Small intestine (tissue), 7 donors: ENCODE measurements at regions not wholly inside any gene's neighbourhood (a gene's known extent, or its start where the extent isn't known, plus 50 kb on each side); places are given as distances from the start of the nearest gene placed in this dataset.

ENCODE experiments used
- DNase-seq, 2 donors: peaks; one replicate each; pipeline versions ENCODE4 v3.0.0 to v3.0.0-alpha.2; 2013
- FAIRE-seq: peaks from 2 replicates; lab custom pipeline; 2012; peaks lifted over from hg19 to GRCh38; lab: Jason Lieb, UNC
- H3K27ac ChIP-seq, 3 donors: one replicate each; pipeline ENCODE4 v1.5.1; 2013; ENCODE audit warnings: low read length in 2 of 3, mild to moderate bottlenecking in 2 of 3, control low read depth in 1 of 3, inconsistent platforms in 1 of 3, low read depth in 1 of 3, moderate library complexity in 1 of 3
- H3K27me3 ChIP-seq, 3 donors: one replicate each; pipeline ENCODE4 v1.6.1; 2013; ENCODE audit warnings: low read length in 3 of 3, inconsistent platforms in 1 of 3; ENCODE audit not compliant: control insufficient read depth in 3 of 3, insufficient read depth in 3 of 3
- H3K36me3 ChIP-seq, 3 donors: one replicate each; pipeline ENCODE4 v1.6.1; 2013; ENCODE audit warnings: low read length in 3 of 3, inconsistent platforms in 1 of 3, low read depth in 1 of 3, mild to moderate bottlenecking in 1 of 3, moderate library complexity in 1 of 3; ENCODE audit not compliant: control insufficient read depth in 3 of 3, insufficient read depth in 2 of 3
- H3K4me1 ChIP-seq, 3 donors: one replicate each; pipeline ENCODE4 v1.6.1; 2013; ENCODE audit warnings: low read length in 2 of 3, inconsistent platforms in 1 of 3, low read depth in 1 of 3, mild to moderate bottlenecking in 1 of 3, moderate library complexity in 1 of 3; ENCODE audit not compliant: control insufficient read depth in 3 of 3, insufficient read depth in 2 of 3
- H3K4me3 ChIP-seq, 3 donors: one replicate each; pipeline ENCODE4 v1.5.1; 2013; ENCODE audit warnings: low read length in 3 of 3, control low read depth in 1 of 3, inconsistent platforms in 1 of 3, low read depth in 1 of 3, mild to moderate bottlenecking in 1 of 3, moderate library complexity in 1 of 3
- H3K9me3 ChIP-seq, 2 donors: one replicate each; pipeline ENCODE4 v1.6.1; 2013; ENCODE audit warnings: low read depth in 1 of 2, low read length in 1 of 2; ENCODE audit not compliant: control insufficient read depth in 2 of 2, insufficient read depth in 1 of 2
- WGBS, 3 donors: extraction: QIAGEN DNeasy Blood & Tissue Kit; methylation state at CpG; one replicate each; pipeline ENCODE4 v1.1.7; 2013; 5-methylcytosine and 5-hydroxymethylcytosine counted together
- donor health status: healthy with polysubstance abuse.
- donor health status: control.
- donor health status: control.
- donor health status: Bipolar disorder and iron deficiency.
- donor health status: healthy.

DNA sequence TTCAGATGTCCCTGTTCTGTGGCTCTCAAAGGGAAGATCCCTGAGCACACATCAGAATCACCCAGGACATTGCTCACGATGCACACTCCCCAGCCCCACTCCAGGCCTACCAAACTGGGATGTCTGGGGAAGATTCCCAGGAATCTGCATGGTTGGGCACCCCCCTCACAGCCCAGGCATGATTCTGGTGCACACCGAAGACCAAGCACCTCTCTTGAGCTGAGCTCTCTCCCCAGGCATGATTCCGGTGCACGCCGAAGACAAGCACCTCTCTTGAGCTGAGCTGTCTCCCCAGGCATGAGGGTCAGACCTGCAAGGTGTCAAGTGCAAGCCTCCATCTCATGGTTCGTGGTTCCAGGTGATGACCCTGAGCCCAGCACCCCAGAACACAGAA, 112.2 kb upstream of the MEF2A start:
- Histone ChIP-seq H3K4me1 (peaks cover 0 to 12% (median 0%) of the 10 kb centered on the region in 3 donors), H3K9me3 (no peaks in the 10 kb centered on the region), H3K36me3 (no peaks in the 10 kb centered on the region), H3K27ac (peak overlapping the region in 1 of 3 donors; percentile 74), H3K4me3 (no peak overlapping the region), H3K27me3 (no peaks in the 10 kb centered on the region)
- WGBS, 3 donors: 91 to 97% (median 94%) methylated on average over 6 of the region's 6 CpGs
- FAIRE-seq (no peak), DNase-seq (no peak)

DNA sequence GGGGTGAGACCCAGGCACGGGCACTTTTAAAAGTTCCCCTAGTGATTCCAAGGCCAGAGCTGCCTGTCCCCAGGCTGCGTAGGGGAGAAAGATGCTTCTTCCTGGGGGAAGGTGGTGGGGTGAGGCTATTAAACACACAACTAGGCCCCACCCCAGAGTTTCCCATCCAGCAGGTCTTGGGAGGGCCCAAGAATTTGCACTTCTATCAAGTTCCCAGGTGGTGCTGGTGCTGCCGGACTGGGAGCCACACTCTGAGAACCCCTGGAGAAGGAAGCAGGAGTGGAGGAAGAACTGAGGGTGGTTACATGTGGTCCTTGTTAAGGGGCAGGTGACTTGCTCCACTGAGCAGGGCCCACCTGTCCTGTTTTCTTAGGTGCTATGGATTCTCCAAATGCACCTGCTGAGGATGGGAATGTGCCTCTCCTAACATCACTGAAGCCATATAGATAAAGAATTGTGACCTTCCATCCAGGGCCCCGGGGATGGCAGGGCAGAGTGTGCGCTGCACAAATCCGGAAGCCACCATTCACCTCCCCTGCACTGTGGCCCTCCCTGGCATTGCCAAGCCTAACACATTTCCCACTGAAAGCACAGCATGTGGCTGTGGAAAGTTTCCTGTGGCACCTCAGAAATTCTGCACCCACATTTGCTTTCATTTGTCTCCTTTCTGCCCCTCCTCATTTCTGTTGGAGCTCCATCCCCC, 111.5 kb upstream of the MEF2A start:
- DNase-seq (no peak), FAIRE-seq (no peak)
- H3K9me3 ChIP-seq: no peaks in the 10 kb centered on the region
- H3K4me1 ChIP-seq: peaks cover 0 to 12% (median 0%) of the 10 kb centered on the region in 3 donors
- no peaks in the 10 kb centered on the region for H3K27me3 ChIP-seq
- H3K36me3 ChIP-seq: no peaks in the 10 kb centered on the region
- 84 to 90% (median 88%) methylated on average over 6 of the region's 6 CpGs for whole genome bisulfite sequencing, 3 donors
- peak overlapping the region in 2 of 3 donors; percentile 21 to 49 for H3K27ac ChIP-seq
- no peak overlapping the region for H3K4me3 ChIP-seq

DNA sequence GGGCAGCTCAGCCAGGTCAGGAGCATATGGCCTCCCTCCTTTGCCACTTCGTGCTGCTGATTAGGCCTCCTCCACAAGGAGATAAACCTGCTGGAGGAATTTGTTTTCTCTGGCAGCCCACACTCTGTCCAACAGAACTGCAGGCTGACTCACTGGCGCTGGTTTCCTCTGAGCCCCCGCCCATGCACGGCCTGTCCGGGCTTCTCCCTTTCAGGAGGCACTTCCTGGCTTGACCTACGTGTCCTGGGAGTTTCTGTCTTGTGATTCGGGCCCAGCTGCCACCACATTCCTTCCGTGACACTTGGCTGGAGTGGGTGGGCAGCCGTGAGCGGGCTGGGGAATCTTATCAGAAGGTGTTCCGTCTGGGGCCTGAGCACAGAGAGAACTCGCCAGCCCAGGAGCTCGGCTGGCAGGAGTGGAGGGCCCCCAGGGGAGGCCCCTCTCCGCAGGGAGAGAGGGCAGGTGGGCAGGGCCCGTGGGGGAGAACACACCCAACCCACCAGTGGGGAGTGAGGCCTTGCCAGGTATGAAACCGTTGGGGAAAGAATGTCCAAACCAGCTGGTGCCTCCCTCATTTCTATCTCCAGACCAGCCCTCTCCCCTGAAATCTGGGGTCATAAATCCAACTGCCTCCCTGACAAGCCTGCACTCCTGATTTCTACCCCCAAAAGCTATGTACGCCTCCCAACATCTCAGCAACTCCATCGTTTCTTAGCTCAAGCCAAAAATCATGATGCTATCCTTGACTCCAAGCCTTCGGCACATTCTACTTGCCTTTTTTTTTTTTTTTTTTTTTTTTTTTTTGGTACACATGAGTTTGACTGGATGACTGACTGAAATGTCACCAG, 110.6 kb upstream of the MEF2A start:
- peak; percentile 19 to 68 for DNase-seq
- FAIRE-seq: no peak

DNA sequence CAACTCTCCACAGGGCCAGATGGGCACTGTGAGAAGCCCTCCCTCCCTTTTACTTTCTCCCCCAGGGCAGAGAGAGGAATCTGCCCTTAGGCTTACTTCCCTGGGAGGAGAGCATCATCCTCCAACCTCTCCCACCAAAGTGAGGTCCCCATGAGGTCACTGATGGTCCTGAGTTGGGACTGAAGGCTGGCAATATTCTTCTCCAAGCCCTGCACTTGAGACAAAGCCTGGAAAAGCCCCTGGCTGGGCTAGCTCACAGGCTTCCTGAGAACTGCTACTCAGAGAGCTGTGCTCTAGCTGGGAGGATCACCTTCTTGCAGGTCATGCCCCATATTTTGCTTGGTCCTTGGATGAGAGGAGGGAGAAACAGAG, 110.0 kb upstream of the MEF2A start:
- no peak for FAIRE-seq
- Histone ChIP-seq H3K27ac (peak overlapping the region in 1 of 3 donors; percentile 44), H3K9me3 (peaks cover 0 to 2% of the 10 kb centered on the region in 2 donors)

More for the DNA sequence above, 110.6 kb upstream of the MEF2A start:
- H3K9me3 ChIP-seq: no peaks in the 10 kb centered on the region
- H3K36me3 ChIP-seq: no peaks in the 10 kb centered on the region
- 45 to 49% (median 46%) methylated on average over 17 to 19 of the region's 19 CpGs for WGBS, 3 donors
- no peak overlapping the region for H3K4me3 ChIP-seq
- no peaks in the 10 kb centered on the region for H3K27me3 ChIP-seq
- H3K4me1 ChIP-seq: peaks cover 0 to 12% (median 0%) of the 10 kb centered on the region in 3 donors
- peak overlapping the region in 2 of 3 donors; percentile 44 to 76 for H3K27ac ChIP-seq

DNA sequence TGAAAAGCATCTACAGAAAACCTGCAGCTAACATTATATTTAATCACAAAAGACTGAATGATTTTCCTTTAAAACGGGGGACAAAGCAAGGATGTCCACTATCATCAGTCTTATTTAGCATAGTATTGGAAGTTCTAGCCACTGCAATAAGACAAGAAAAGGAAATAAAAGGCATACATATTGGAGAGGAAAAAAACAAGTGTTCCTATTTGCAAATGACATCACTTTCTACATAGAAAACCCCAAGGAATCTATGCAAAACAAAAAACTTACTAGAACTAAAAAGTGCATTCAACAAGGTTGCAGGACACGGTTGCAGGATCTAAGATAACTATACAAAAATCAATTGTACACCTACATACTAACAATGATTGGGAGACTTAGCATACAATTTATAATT, 101.6 kb upstream of the MEF2A start:
- no peaks in the 10 kb centered on the region for H3K4me1 ChIP-seq
- no peak for DNase-seq
- H3K4me3 ChIP-seq: no peak overlapping the region
- WGBS, 3 donors: 85 to 92% (median 85%) methylated on average over 2 of the region's 2 CpGs
- H3K27ac ChIP-seq: no peak overlapping the region
- H3K36me3 ChIP-seq: no peaks in the 10 kb centered on the region
- no peaks in the 10 kb centered on the region for H3K27me3 ChIP-seq
- no peak for FAIRE-seq
- peaks cover 0 to 3% of the 10 kb centered on the region in 2 donors for H3K9me3 ChIP-seq

More for the DNA sequence above, 110.0 kb upstream of the MEF2A start:
- H3K36me3 ChIP-seq: no peaks in the 10 kb centered on the region
- H3K4me1 ChIP-seq: peaks cover 0 to 12% (median 0%) of the 10 kb centered on the region in 3 donors
- no peak for DNase-seq
- H3K27me3 ChIP-seq: no peaks in the 10 kb centered on the region
- H3K4me3 ChIP-seq: no peak overlapping the region

DNA sequence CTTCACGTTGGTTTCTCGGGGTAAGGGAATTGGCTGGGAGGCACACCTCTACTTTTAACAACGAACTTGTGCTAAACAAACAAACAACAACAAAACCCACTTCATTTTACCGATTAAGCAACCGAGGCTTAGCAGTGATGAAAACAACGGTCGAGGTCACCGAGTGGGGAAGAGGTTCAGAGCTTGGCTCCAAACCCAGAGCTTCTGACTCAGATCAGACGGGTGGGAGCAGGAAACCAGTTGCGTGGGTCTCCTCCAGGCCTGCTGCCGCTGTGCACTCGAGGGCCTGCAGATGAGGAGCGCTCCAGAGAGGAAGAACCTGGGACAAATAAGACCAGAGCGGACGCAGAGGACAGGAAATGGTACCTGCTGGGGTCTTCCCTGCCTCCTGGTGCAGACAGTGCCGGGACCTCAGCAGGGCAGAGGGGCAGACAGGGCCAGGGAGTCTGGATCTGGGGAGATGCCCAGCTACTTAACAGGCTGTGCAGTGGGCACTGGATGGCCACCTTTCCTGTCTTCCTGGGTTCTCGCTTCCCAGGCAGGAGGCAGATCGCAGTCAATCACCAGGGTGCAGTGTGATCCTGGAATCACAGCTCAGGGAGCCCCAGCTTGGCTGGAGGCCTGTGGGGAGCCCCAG, 99.0 kb upstream of the MEF2A start:
- Histone ChIP-seq H3K4me1 (no peaks in the 10 kb centered on the region), H3K27me3 (no peaks in the 10 kb centered on the region), H3K36me3 (no peaks in the 10 kb centered on the region), H3K4me3 (no peak overlapping the region), H3K9me3 (no peaks in the 10 kb centered on the region), H3K27ac (no peak overlapping the region)
- 79 to 91% (median 87%) methylated on average over 18 of the region's 18 CpGs for WGBS, 3 donors
- DNase-seq: no peak
- no peak for FAIRE-seq

DNA sequence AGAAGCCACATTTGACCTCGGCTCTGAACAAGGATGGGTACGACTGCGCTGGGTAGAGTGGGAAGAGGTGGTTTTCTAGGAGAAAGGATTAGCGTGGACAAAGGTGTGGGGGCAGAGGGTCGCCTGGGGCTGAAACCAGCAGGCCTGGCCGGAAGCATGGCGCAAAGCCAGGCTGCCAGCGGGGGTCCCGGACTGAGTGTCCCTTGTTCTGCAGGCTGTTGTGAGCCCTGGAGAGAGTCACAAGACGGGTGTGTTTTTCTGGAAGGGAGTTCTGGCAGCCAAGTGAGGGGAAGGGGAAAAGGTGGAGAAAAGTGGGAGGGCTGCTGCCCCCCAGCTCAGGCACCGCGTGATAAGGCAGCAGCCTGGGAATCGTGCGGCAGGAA, 98.5 kb upstream of the MEF2A start:
- H3K4me1 ChIP-seq: no peaks in the 10 kb centered on the region
- H3K27ac ChIP-seq: no peak overlapping the region
- FAIRE-seq: no peak
- H3K36me3 ChIP-seq: no peaks in the 10 kb centered on the region
- H3K9me3 ChIP-seq: no peaks in the 10 kb centered on the region
- DNase-seq: no peak
- 89 to 92% (median 89%) methylated on average over 14 of the region's 14 CpGs for WGBS, 3 donors
- H3K4me3 ChIP-seq: no peak overlapping the region
- no peaks in the 10 kb centered on the region for H3K27me3 ChIP-seq

DNA sequence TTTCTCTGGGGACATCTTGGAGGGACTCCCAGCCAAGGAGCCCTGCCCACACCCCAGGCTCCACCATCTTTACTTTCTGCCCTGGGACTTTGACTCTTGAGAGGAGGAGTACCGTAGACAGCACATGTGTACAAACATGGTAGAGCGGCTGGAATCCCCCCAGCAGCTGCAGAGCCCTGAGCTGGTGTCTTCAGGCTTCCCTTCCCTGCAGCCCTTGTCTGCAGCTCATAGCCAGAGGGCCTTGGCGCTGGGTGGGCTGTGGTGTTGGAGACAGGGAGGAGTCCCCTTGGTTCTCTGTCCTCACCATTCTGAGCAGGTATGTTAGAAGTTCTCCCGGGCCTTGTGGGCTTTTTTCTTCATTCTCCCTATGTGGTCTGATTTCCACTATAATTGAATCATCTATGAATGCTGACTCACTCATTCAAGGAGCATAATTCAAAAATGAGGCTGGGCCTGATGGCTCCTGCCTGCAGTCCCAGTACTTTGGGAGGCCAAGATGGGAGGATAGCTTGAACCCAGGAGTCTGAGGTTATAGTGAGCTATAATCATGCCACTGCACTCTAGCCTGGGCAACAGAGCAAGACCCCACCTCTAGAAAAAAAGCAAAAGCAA, 97.8 kb upstream of the MEF2A start:
- Histone ChIP-seq H3K4me1 (no peaks in the 10 kb centered on the region), H3K27me3 (no peaks in the 10 kb centered on the region), H3K9me3 (no peaks in the 10 kb centered on the region), H3K4me3 (no peak overlapping the region), H3K27ac (no peak overlapping the region), H3K36me3 (no peaks in the 10 kb centered on the region)
- 66 to 69% (median 69%) methylated on average over 4 of the region's 4 CpGs for WGBS, 3 donors
- FAIRE-seq (no peak), DNase-seq (no peak)
